Gastroesophageal sphincter (tissue), 4 donors: ENCODE measurements at regions not wholly inside any gene's neighbourhood (a gene's known extent, or its start where the extent isn't known, plus 50 kb on each side); places are given as distances from the start of the nearest gene placed in this dataset.
"Not testable (repeated sequence)": the region's sequence is repeated elsewhere in the genome, so short reads cannot be mapped to it uniquely, and the experiment has no call there.

ENCODE experiments used
- ATAC-seq: fragments of 150-250 bp; one replicate; pipeline ENCODE4 v1.9.1; 2016; ENCODE audit warnings: mild to moderate bottlenecking, moderate library complexity
- H3K27ac ChIP-seq, 4 donors: fragments of 200-600 bp; sonication (generic) in 3 of 4; 1 replicate in 3 of 4; 2 replicates in 1 of 4; pipeline ENCODE4 v1.5.1; 2016 to 2019
- H3K27me3 ChIP-seq: fragments of 200-600 bp; sonication (generic); one replicate; pipeline ENCODE4 v1.5.1; 2019
- H3K36me3 ChIP-seq, 2 donors: fragments of 200-600 bp; sonication (generic); one replicate each; pipeline ENCODE4 v1.5.1; 2019; ENCODE audit warnings: control low read depth in 1 of 2
- H3K4me1 ChIP-seq, 3 donors: fragments of 200-600 bp; sonication (generic); 1 replicate in 2 of 3; 2 replicates in 1 of 3; pipeline ENCODE4 v1.5.1; 2016 to 2019; ENCODE audit warnings: control low read depth in 2 of 3
- H3K4me3 ChIP-seq, 2 donors: fragments of 200-600 bp; sonication (generic); one replicate each; pipeline ENCODE4 v1.5.1; 2019; ENCODE audit warnings: mild to moderate bottlenecking in 1 of 2, moderate library complexity in 1 of 2
- H3K9me3 ChIP-seq, 3 donors: fragments of 200-600 bp; sonication (generic); one replicate each; pipeline ENCODE4 v1.5.1; 2017 to 2019; ENCODE audit warnings: control low read depth in 2 of 3
- CTCF ChIP-seq, 4 experiments: fragments of 200-600 bp in 2 of 4; fragments of 450-650 bp in 2 of 4; sonication (generic) in 1 of 4; IDR thresholded peaks; one replicate each; pipeline ENCODE4 v1.5.1; 2017 to 2019; ENCODE audit warnings: antibody characterized with exemption in 4 of 4, mild to moderate bottlenecking in 2 of 4, moderate library complexity in 2 of 4
- EP300 ChIP-seq: sonication (generic); formaldehyde crosslinking; IDR thresholded peaks from one replicate; pipeline ENCODE4 v1.6.1; 2017; ENCODE audit warnings: antibody characterized with exemption, mild to moderate bottlenecking
- POLR2A ChIP-seq, 2 donors: fragments of 450-650 bp; IDR thresholded peaks; one replicate each; pipeline ENCODE4 v1.6.1; 2017; ENCODE audit warnings: antibody characterized with exemption in 2 of 2, mild to moderate bottlenecking in 2 of 2, moderate library complexity in 1 of 2
- POLR2AphosphoS5 ChIP-seq: sonication (generic); formaldehyde crosslinking; IDR thresholded peaks from one replicate; pipeline ENCODE4 v1.6.1; 2017; ENCODE audit warnings: antibody characterized with exemption
- WGBS, 2 donors: methylation state at CpG; one replicate each; pipeline ENCODE4 v1.1.5; 2018; ENCODE audit warnings: low coverage in 1 of 2; 5-methylcytosine and 5-hydroxymethylcytosine counted together

GRCh38 chr15:29648415-29648814 lies 173.9 kb downstream of the TJP1 start:
- H3K4me3 ChIP-seq, H3K9me3 ChIP-seq, H3K27ac ChIP-seq, H3K4me1 ChIP-seq, H3K27me3 ChIP-seq, H3K36me3 ChIP-seq, ATAC-seq: not testable (repeated sequence)
- 67 to 91% methylated on average over 2 to 4 of the region's 5 CpGs for WGBS, 2 donors

- 89 to 92% methylated on average over 2 to 3 of the region's 3 CpGs for WGBS, 2 donors
- Histone ChIP-seq H3K27me3 (no peaks in the 10 kb centered on the region), H3K9me3 (no peaks in the 10 kb centered on the region), H3K27ac (no peak overlapping the region), H3K36me3 (no peaks in the 10 kb centered on the region), H3K4me3 (no peak overlapping the region), H3K4me1 (no peaks in the 10 kb centered on the region)
- TF ChIP-seq POLR2AphosphoS5: no peak
- TF ChIP-seq POLR2A (IDR thresholded peaks at IDR 0.05): no peak
- no peak for TF ChIP-seq CTCF (IDR thresholded peaks at IDR 0.05)
- TF ChIP-seq EP300: no peak
- no peak for ATAC-seq
Measured at GRCh38 chr15:29645841-29646240, 176.4 kb downstream of the TJP1 start.

- ATAC-seq: not testable (repeated sequence)
- 80 to 81% methylated on average over 5 to 11 of the region's 12 CpGs for WGBS, 2 donors
Measured at GRCh38 chr15:29644361-29644760, 177.9 kb downstream of the TJP1 start.

GRCh38 chr15:29638781-29639180 lies 183.5 kb downstream of the TJP1 start:
- Histone ChIP-seq H3K9me3 (no peaks in the 10 kb centered on the region), H3K36me3 (no peaks in the 10 kb centered on the region), H3K4me3 (no peak overlapping the region), H3K27me3 (peaks cover 22% of the 10 kb centered on the region), H3K27ac (no peak overlapping the region), H3K4me1 (no peaks in the 10 kb centered on the region)
- WGBS, 2 donors: 57 to 94% methylated on average over 2 to 4 of the region's 4 CpGs
- no peak for ATAC-seq
- TF ChIP-seq EP300 (no peak), CTCF (IDR thresholded peaks at IDR 0.05) (no peak)

More at GRCh38 chr15:29644361-29644760, 177.9 kb downstream of the TJP1 start:
- not testable (repeated sequence) for H3K27me3 ChIP-seq, H3K9me3 ChIP-seq, H3K36me3 ChIP-seq, H3K4me3 ChIP-seq, H3K27ac ChIP-seq, H3K4me1 ChIP-seq

- no peak for TF ChIP-seq POLR2AphosphoS5
- TF ChIP-seq CTCF (IDR thresholded peaks at IDR 0.05): no peak
- TF ChIP-seq EP300: no peak
- TF ChIP-seq POLR2A (IDR thresholded peaks at IDR 0.05): no peak
- Histone ChIP-seq H3K27ac (no peak overlapping the region), H3K4me1 (no peaks in the 10 kb centered on the region), H3K27me3 (peaks cover 30% of the 10 kb centered on the region), H3K36me3 (no peaks in the 10 kb centered on the region), H3K4me3 (no peak overlapping the region), H3K9me3 (no peaks in the 10 kb centered on the region)
- 80 to 100% methylated on average over 1 of the region's 3 CpGs for WGBS, 2 donors
- no peak for ATAC-seq
Measured at GRCh38 chr15:29638011-29638410, 184.3 kb downstream of the TJP1 start.

GRCh38 chr15:29637555-29637954 lies 184.7 kb downstream of the TJP1 start:
- Histone ChIP-seq H3K27ac (no peak overlapping the region), H3K4me3 (no peak overlapping the region), H3K36me3 (no peaks in the 10 kb centered on the region), H3K4me1 (no peaks in the 10 kb centered on the region), H3K27me3 (peaks cover 34% of the 10 kb centered on the region), H3K9me3 (no peaks in the 10 kb centered on the region)
- TF ChIP-seq POLR2A (IDR thresholded peaks at IDR 0.05) (no peak), CTCF (IDR thresholded peaks at IDR 0.05) (no peak), EP300 (no peak), POLR2AphosphoS5 (no peak)
- ATAC-seq: no peak
- 87 to 100% methylated on average over 4 to 7 of the region's 7 CpGs for WGBS, 2 donors
